Astrocyte (in vitro differentiated cells and primary cell): ENCODE measurements at regions not wholly inside any gene's neighbourhood (a gene's known extent, or its start where the extent isn't known, plus 50 kb on each side); places are given as distances from the start of the nearest gene placed in this dataset.

ENCODE experiments used
- EZH2 ChIP-seq: IDR thresholded peaks from 2 replicates; pipeline ENCODE4 v1.6.1; 2012; ENCODE audit warnings: mild to moderate bottlenecking, low read length, inconsistent platforms; ENCODE audit not compliant: insufficient read depth
- TF ChIP-seq, protein P1 (sequence below): IDR thresholded peaks from 2 replicates; pipeline ENCODE4 v1.5.1; 2011; ENCODE audit warnings: low read depth, mild to moderate bottlenecking, inconsistent platforms, low read length, moderate library complexity; ENCODE audit not compliant: insufficient read depth

DNA sequence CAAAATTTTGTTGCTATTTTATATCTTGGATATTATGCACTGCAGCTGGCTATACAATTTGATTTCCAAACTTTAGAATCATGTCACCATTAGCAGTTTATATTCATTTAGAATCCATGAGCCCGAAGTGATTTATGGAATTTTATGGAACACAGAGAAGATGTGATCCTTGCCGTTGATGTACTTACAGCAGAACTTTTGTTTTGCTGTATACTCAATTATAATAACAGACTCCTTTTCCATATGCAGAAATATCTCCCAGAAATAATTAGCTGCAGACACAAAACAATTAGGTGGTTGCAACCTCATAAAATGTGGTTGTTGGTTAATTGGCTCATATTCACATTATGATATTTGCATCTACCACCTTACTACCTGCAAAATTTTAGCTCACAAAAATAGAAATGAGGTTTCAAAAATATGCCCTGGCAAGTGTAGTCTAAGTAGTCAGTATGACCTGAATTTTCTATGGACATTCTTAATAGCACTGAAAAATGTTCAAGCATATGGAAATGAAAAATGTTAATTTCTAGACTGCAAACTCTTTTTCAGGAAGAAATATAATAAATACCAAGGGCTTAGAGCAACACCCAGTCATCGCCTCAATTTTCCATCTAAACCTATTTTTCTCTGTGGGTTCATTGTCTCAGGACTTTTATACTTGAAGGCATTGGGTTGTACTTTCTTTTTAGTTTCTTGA is 997.6 kb downstream of the MCTP2 start:
- TF ChIP-seq, protein P1, sequence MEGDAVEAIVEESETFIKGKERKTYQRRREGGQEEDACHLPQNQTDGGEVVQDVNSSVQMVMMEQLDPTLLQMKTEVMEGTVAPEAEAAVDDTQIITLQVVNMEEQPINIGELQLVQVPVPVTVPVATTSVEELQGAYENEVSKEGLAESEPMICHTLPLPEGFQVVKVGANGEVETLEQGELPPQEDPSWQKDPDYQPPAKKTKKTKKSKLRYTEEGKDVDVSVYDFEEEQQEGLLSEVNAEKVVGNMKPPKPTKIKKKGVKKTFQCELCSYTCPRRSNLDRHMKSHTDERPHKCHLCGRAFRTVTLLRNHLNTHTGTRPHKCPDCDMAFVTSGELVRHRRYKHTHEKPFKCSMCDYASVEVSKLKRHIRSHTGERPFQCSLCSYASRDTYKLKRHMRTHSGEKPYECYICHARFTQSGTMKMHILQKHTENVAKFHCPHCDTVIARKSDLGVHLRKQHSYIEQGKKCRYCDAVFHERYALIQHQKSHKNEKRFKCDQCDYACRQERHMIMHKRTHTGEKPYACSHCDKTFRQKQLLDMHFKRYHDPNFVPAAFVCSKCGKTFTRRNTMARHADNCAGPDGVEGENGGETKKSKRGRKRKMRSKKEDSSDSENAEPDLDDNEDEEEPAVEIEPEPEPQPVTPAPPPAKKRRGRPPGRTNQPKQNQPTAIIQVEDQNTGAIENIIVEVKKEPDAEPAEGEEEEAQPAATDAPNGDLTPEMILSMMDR = no peak
- TF ChIP-seq EZH2 = no peak
